HL-60 (cell line): ENCODE measurements at regions not wholly inside any gene's neighbourhood (a gene's known extent, or its start where the extent isn't known, plus 50 kb on each side); places are given as distances from the start of the nearest gene placed in this dataset.

Experiments
- GABPA ChIP-seq: IDR thresholded peaks from 2 replicates; pipeline ENCODE4 v1.6.1; 2012; ENCODE audit warnings: low read depth
- POLR2AphosphoS5 ChIP-seq: IDR thresholded peaks from 2 replicates; pipeline ENCODE4 v1.6.1; 2012; ENCODE audit warnings: low read depth
- SPI1 ChIP-seq: IDR thresholded peaks from 2 replicates; pipeline ENCODE4 v1.6.1; 2012; ENCODE audit warnings: low read depth, mild to moderate bottlenecking, borderline replicate concordance
- TF ChIP-seq, protein P1 (sequence below): IDR thresholded peaks from one replicate; pipeline ENCODE4 v1.5.1; 2011; ENCODE audit warnings: low read length, control low read depth, inconsistent platforms; ENCODE audit not compliant: insufficient read depth
- TF ChIP-seq, protein P2 (sequence below): IDR thresholded peaks from 2 replicates; pipeline ENCODE4 v1.6.1; 2012; ENCODE audit warnings: low read depth; ENCODE audit not compliant: insufficient replicate concordance

DNA sequence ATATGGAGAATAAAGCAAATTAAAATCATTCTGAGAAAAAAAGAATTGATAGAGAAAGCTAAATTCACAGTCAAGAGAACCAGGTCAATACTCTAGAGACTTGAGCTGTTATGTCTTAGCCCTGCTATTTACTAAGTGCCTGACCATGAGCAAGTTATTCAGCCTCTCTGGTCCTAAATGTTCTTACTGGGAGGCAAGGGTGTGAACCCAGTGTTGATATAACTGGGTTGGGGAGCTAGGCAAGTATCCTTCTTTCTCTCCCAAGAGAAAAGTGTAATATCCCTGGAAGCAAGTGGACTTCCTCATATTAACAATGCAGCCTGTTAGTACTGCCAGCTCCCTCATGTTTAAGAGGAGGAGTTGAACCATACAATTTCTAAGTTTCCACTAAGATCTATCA, 488.9 kb upstream of the RASGRP1 start:
- TF ChIP-seq, protein P1, sequence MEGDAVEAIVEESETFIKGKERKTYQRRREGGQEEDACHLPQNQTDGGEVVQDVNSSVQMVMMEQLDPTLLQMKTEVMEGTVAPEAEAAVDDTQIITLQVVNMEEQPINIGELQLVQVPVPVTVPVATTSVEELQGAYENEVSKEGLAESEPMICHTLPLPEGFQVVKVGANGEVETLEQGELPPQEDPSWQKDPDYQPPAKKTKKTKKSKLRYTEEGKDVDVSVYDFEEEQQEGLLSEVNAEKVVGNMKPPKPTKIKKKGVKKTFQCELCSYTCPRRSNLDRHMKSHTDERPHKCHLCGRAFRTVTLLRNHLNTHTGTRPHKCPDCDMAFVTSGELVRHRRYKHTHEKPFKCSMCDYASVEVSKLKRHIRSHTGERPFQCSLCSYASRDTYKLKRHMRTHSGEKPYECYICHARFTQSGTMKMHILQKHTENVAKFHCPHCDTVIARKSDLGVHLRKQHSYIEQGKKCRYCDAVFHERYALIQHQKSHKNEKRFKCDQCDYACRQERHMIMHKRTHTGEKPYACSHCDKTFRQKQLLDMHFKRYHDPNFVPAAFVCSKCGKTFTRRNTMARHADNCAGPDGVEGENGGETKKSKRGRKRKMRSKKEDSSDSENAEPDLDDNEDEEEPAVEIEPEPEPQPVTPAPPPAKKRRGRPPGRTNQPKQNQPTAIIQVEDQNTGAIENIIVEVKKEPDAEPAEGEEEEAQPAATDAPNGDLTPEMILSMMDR: no peak
- TF ChIP-seq, protein P2, sequence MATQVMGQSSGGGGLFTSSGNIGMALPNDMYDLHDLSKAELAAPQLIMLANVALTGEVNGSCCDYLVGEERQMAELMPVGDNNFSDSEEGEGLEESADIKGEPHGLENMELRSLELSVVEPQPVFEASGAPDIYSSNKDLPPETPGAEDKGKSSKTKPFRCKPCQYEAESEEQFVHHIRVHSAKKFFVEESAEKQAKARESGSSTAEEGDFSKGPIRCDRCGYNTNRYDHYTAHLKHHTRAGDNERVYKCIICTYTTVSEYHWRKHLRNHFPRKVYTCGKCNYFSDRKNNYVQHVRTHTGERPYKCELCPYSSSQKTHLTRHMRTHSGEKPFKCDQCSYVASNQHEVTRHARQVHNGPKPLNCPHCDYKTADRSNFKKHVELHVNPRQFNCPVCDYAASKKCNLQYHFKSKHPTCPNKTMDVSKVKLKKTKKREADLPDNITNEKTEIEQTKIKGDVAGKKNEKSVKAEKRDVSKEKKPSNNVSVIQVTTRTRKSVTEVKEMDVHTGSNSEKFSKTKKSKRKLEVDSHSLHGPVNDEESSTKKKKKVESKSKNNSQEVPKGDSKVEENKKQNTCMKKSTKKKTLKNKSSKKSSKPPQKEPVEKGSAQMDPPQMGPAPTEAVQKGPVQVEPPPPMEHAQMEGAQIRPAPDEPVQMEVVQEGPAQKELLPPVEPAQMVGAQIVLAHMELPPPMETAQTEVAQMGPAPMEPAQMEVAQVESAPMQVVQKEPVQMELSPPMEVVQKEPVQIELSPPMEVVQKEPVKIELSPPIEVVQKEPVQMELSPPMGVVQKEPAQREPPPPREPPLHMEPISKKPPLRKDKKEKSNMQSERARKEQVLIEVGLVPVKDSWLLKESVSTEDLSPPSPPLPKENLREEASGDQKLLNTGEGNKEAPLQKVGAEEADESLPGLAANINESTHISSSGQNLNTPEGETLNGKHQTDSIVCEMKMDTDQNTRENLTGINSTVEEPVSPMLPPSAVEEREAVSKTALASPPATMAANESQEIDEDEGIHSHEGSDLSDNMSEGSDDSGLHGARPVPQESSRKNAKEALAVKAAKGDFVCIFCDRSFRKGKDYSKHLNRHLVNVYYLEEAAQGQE: no peak
- TF ChIP-seq POLR2AphosphoS5 (no peak), SPI1 (no peak), GABPA (no peak)
